ENCODE measurements at regions not wholly inside any gene's neighbourhood (a gene's known extent, or its start where the extent isn't known, plus 50 kb on each side); places are given as distances from the start of the nearest gene placed in this dataset.
A peak's percentile ranks its signal among the peaks of the same experiment; 100 is the strongest.
"Not testable (repeated sequence)": the region's sequence is repeated elsewhere in the genome, so short reads cannot be mapped to it uniquely, and the experiment has no call there.

- no peak for DNase-seq
Measured at GRCh38 chr4:138609943-138610350, 367.8 kb upstream of the SLC7A11 start.

GRCh38 chr4:138604556-138604955, 362.4 kb upstream of the SLC7A11 start:
- no peak for DNase-seq

- DNase-seq, result no peak
Measured at GRCh38 chr4:138602664-138603063, 360.5 kb upstream of the SLC7A11 start.

- no peak for DNase-seq
Measured at GRCh38 chr4:138599965-138600364, 357.8 kb upstream of the SLC7A11 start.

- DNase-seq, result no peak
Measured at GRCh38 chr4:138598226-138598625, 356.1 kb upstream of the SLC7A11 start.

GRCh38 chr4:138596896-138597295, 354.7 kb upstream of the SLC7A11 start:
- no peak for DNase-seq

- DNase-seq, result no peak
Measured at GRCh38 chr4:138595731-138596460, 353.7 kb upstream of the SLC7A11 start.

GRCh38 chr4:138595171-138595570, 353.0 kb upstream of the SLC7A11 start:
- DNase-seq, result no peak

- DNase-seq, result no peak
Measured at GRCh38 chr4:138592796-138593195, 350.6 kb upstream of the SLC7A11 start.

GRCh38 chr4:138591808-138592207, 349.7 kb upstream of the SLC7A11 start:
- no peak for DNase-seq

- no peak for DNase-seq
Measured at GRCh38 chr4:138588501-138588900, 346.4 kb upstream of the SLC7A11 start.

- DNase-seq, result no peak
Measured at GRCh38 chr4:138579146-138579545, 337.0 kb upstream of the SLC7A11 start.

- not testable (repeated sequence) for DNase-seq
Measured at GRCh38 chr4:138577826-138578225, 335.7 kb upstream of the SLC7A11 start.

- no peak for DNase-seq
Measured at GRCh38 chr4:138577145-138577544, 335.0 kb upstream of the SLC7A11 start.

- DNase-seq, result peak in 1 of 2 experiments; percentile 1
Measured at GRCh38 chr4:138576684-138577083, 334.5 kb upstream of the SLC7A11 start.

- no peak for DNase-seq
Measured at GRCh38 chr4:138573246-138573645, 331.1 kb upstream of the SLC7A11 start.

- DNase-seq, result no peak
Measured at GRCh38 chr4:138572007-138572406, 329.9 kb upstream of the SLC7A11 start.

- DNase-seq, result no peak
Measured at GRCh38 chr4:138567696-138568095, 325.5 kb upstream of the SLC7A11 start.

- no peak for DNase-seq
Measured at GRCh38 chr4:138565576-138565975, 323.4 kb upstream of the SLC7A11 start.

GRCh38 chr4:138562544-138562991, 320.4 kb upstream of the SLC7A11 start:
- no peak for DNase-seq

GRCh38 chr4:138561906-138562305, 319.8 kb upstream of the SLC7A11 start:
- no peak for DNase-seq

GRCh38 chr4:138561276-138561880, 319.2 kb upstream of the SLC7A11 start:
- DNase-seq, result no peak

- no peak for DNase-seq
Measured at GRCh38 chr4:138560448-138560847, 318.3 kb upstream of the SLC7A11 start.

GRCh38 chr4:138558886-138559285, 316.7 kb upstream of the SLC7A11 start:
- no peak for DNase-seq

GRCh38 chr4:138555584-138555983, 313.4 kb upstream of the SLC7A11 start:
- DNase-seq, result no peak

Measured in SW 1271 (cell line).